ENCODE measurements at regions not wholly inside any gene's neighbourhood (a gene's known extent, or its start where the extent isn't known, plus 50 kb on each side); places are given as distances from the start of the nearest gene placed in this dataset.
"Not testable (repeated sequence)": the region's sequence is repeated elsewhere in the genome, so short reads cannot be mapped to it uniquely, and the experiment has no call there.

GRCh38 chr21:17393413-17393812 lies 119.4 kb upstream of the CXADR start:
- no peak for ATAC-seq (ENCODE audit: low read depth)
- H3K4me3 Mint-ChIP-seq = no peak overlapping the region
- H3K36me3 Mint-ChIP-seq = no peaks in the 10 kb centered on the region
- H3K4me1 Mint-ChIP-seq = no peaks in the 10 kb centered on the region
- DNase-seq = no peak
- no peak overlapping the region for H3K27ac Mint-ChIP-seq
- H3K9me3 Mint-ChIP-seq = no peaks in the 10 kb centered on the region
- no peaks in the 10 kb centered on the region for H3K27me3 Mint-ChIP-seq
- POLR2A ChIA-PET = no interaction called here

- Mint-ChIP-seq H3K9me3 (no peaks in the 10 kb centered on the region), H3K27ac (no peak overlapping the region), H3K4me1 (no peaks in the 10 kb centered on the region), H3K4me3 (no peak overlapping the region), H3K27me3 (peaks cover 4% of the 10 kb centered on the region), H3K36me3 (no peaks in the 10 kb centered on the region)
- DNase-seq = no peak
- POLR2A ChIA-PET = interaction anchor here (0.5 kb wide), 1 partner anchor 21 kb away, joined by 3 read pairs; no protein-coding TSS in a partner anchor
- no peak for ATAC-seq (ENCODE audit: low read depth)
These were observed 115.9 kb upstream of the CXADR start for GRCh38 chr21:17396948-17397347.

- Mint-ChIP-seq H3K9me3 (no peaks in the 10 kb centered on the region), H3K27ac (no peak overlapping the region), H3K27me3 (peaks cover 4% of the 10 kb centered on the region), H3K4me3 (no peak overlapping the region), H3K4me1 (no peaks in the 10 kb centered on the region), H3K36me3 (no peaks in the 10 kb centered on the region)
- POLR2A ChIA-PET = no interaction called here
- DNase-seq (no peak), ATAC-seq (ENCODE audit: low read depth) (no peak)
These were observed 115.1 kb upstream of the CXADR start for GRCh38 chr21:17397703-17398102.

GRCh38 chr21:17398954-17399353 lies 113.9 kb upstream of the CXADR start:
- H3K27ac Mint-ChIP-seq; ATAC-seq (ENCODE audit: low read depth); H3K9me3 Mint-ChIP-seq; H3K27me3 Mint-ChIP-seq; H3K4me1 Mint-ChIP-seq; H3K36me3 Mint-ChIP-seq; H3K4me3 Mint-ChIP-seq; POLR2A ChIA-PET; DNase-seq: not testable (repeated sequence)

- H3K36me3 Mint-ChIP-seq = no peaks in the 10 kb centered on the region
These were observed 109.9 kb upstream of the CXADR start for GRCh38 chr21:17402937-17403336.

GRCh38 chr21:17406202-17406601 lies 106.6 kb upstream of the CXADR start:
- H3K27me3 Mint-ChIP-seq = peaks cover 2% of the 10 kb centered on the region
- no peaks in the 10 kb centered on the region for H3K4me1 Mint-ChIP-seq
- POLR2A ChIA-PET = no interaction called here
- H3K27ac Mint-ChIP-seq = no peak overlapping the region
- H3K4me3 Mint-ChIP-seq = no peak overlapping the region
- ATAC-seq (ENCODE audit: low read depth) (no peak), DNase-seq (no peak)
- no peaks in the 10 kb centered on the region for H3K36me3 Mint-ChIP-seq
- peaks cover 1% of the 10 kb centered on the region for H3K9me3 Mint-ChIP-seq

More at GRCh38 chr21:17402937-17403336, 109.9 kb upstream of the CXADR start:
- peaks cover 1% of the 10 kb centered on the region for H3K9me3 Mint-ChIP-seq
- H3K27ac Mint-ChIP-seq = no peak overlapping the region
- DNase-seq (no peak), ATAC-seq (ENCODE audit: low read depth) (no peak)
- H3K27me3 Mint-ChIP-seq = peaks cover 4% of the 10 kb centered on the region
- H3K4me3 Mint-ChIP-seq = no peak overlapping the region
- POLR2A ChIA-PET = no interaction called here
- H3K4me1 Mint-ChIP-seq = no peaks in the 10 kb centered on the region

GRCh38 chr21:17414766-17415165 lies 98.1 kb upstream of the CXADR start:
- H3K4me3 Mint-ChIP-seq = no peak overlapping the region
- no peaks in the 10 kb centered on the region for H3K27me3 Mint-ChIP-seq
- ATAC-seq (ENCODE audit: low read depth) (no peak), DNase-seq (no peak)
- H3K4me1 Mint-ChIP-seq = no peaks in the 10 kb centered on the region
- no peaks in the 10 kb centered on the region for H3K9me3 Mint-ChIP-seq
- POLR2A ChIA-PET = no interaction called here
- H3K27ac Mint-ChIP-seq = no peak overlapping the region
- no peaks in the 10 kb centered on the region for H3K36me3 Mint-ChIP-seq

GRCh38 chr21:17416139-17416538 lies 96.7 kb upstream of the CXADR start:
- no peak for DNase-seq

GRCh38 chr21:17422931-17423330 lies 89.9 kb upstream of the CXADR start:
- ATAC-seq (ENCODE audit: low read depth) = no peak
- Mint-ChIP-seq H3K27ac (no peak overlapping the region), H3K9me3 (no peaks in the 10 kb centered on the region), H3K27me3 (peaks cover 6% of the 10 kb centered on the region), H3K4me3 (no peak overlapping the region), H3K36me3 (no peaks in the 10 kb centered on the region), H3K4me1 (no peaks in the 10 kb centered on the region)
- POLR2A ChIA-PET = no interaction called here
- DNase-seq = no peak

More at GRCh38 chr21:17416139-17416538, 96.7 kb upstream of the CXADR start:
- H3K4me3 Mint-ChIP-seq = no peak overlapping the region
- no peak for ATAC-seq (ENCODE audit: low read depth)
- H3K9me3 Mint-ChIP-seq = no peaks in the 10 kb centered on the region
- POLR2A ChIA-PET = no interaction called here
- H3K27ac Mint-ChIP-seq = no peak overlapping the region
- H3K36me3 Mint-ChIP-seq = no peaks in the 10 kb centered on the region
- no peaks in the 10 kb centered on the region for H3K4me1 Mint-ChIP-seq
- no peaks in the 10 kb centered on the region for H3K27me3 Mint-ChIP-seq

- H3K9me3 Mint-ChIP-seq = no peaks in the 10 kb centered on the region
- H3K27ac Mint-ChIP-seq = no peak overlapping the region
- ATAC-seq (ENCODE audit: low read depth) = no peak
- H3K36me3 Mint-ChIP-seq = no peaks in the 10 kb centered on the region
- H3K4me3 Mint-ChIP-seq = no peak overlapping the region
- peaks cover 6% of the 10 kb centered on the region for H3K27me3 Mint-ChIP-seq
- POLR2A ChIA-PET = no interaction called here
- H3K4me1 Mint-ChIP-seq = no peaks in the 10 kb centered on the region
- no peak for DNase-seq
These were observed 85.7 kb upstream of the CXADR start for GRCh38 chr21:17427157-17427556.

GRCh38 chr21:17427831-17428483 lies 84.9 kb upstream of the CXADR start:
- no peaks in the 10 kb centered on the region for H3K9me3 Mint-ChIP-seq
- no peak for DNase-seq
- H3K4me1 Mint-ChIP-seq = no peaks in the 10 kb centered on the region
- H3K4me3 Mint-ChIP-seq = no peak overlapping the region
- POLR2A ChIA-PET = no interaction called here
- H3K27me3 Mint-ChIP-seq = peaks cover 6% of the 10 kb centered on the region
- H3K27ac Mint-ChIP-seq = no peak overlapping the region
- ATAC-seq (ENCODE audit: low read depth) = no peak
- no peaks in the 10 kb centered on the region for H3K36me3 Mint-ChIP-seq

GRCh38 chr21:17428484-17428869 lies 84.4 kb upstream of the CXADR start:
- POLR2A ChIA-PET = no interaction called here
- H3K36me3 Mint-ChIP-seq = no peaks in the 10 kb centered on the region
- H3K4me3 Mint-ChIP-seq = no peak overlapping the region
- no peaks in the 10 kb centered on the region for H3K9me3 Mint-ChIP-seq
- H3K4me1 Mint-ChIP-seq = no peaks in the 10 kb centered on the region
- peaks cover 5% of the 10 kb centered on the region for H3K27me3 Mint-ChIP-seq
- DNase-seq = no peak
- ATAC-seq (ENCODE audit: low read depth) = no peak
- no peak overlapping the region for H3K27ac Mint-ChIP-seq

GRCh38 chr21:17428980-17429379 lies 83.9 kb upstream of the CXADR start:
- POLR2A ChIA-PET = no interaction called here
- no peaks in the 10 kb centered on the region for H3K9me3 Mint-ChIP-seq
- no peaks in the 10 kb centered on the region for H3K4me1 Mint-ChIP-seq
- no peaks in the 10 kb centered on the region for H3K36me3 Mint-ChIP-seq
- no peak overlapping the region for H3K4me3 Mint-ChIP-seq
- ATAC-seq (ENCODE audit: low read depth) (no peak), DNase-seq (no peak)
- H3K27me3 Mint-ChIP-seq = peaks cover 4% of the 10 kb centered on the region
- H3K27ac Mint-ChIP-seq = no peak overlapping the region

GRCh38 chr21:17429936-17430335 lies 82.9 kb upstream of the CXADR start:
- no peak for ATAC-seq (ENCODE audit: low read depth)
- Mint-ChIP-seq H3K27me3 (peaks cover 4% of the 10 kb centered on the region), H3K9me3 (no peaks in the 10 kb centered on the region), H3K27ac (no peak overlapping the region), H3K4me1 (no peaks in the 10 kb centered on the region), H3K36me3 (no peaks in the 10 kb centered on the region), H3K4me3 (no peak overlapping the region)
- POLR2A ChIA-PET = no interaction called here
- no peak for DNase-seq

- H3K36me3 Mint-ChIP-seq = no peaks in the 10 kb centered on the region
- no peaks in the 10 kb centered on the region for H3K9me3 Mint-ChIP-seq
- no peaks in the 10 kb centered on the region for H3K4me1 Mint-ChIP-seq
- H3K4me3 Mint-ChIP-seq = no peak overlapping the region
- no peak for DNase-seq
- no peak for ATAC-seq (ENCODE audit: low read depth)
- H3K27me3 Mint-ChIP-seq = peaks cover 5% of the 10 kb centered on the region
- POLR2A ChIA-PET = no interaction called here
- H3K27ac Mint-ChIP-seq = no peak overlapping the region
These were observed 80.1 kb upstream of the CXADR start for GRCh38 chr21:17432732-17433057.
